ENCODE measurements at regions not wholly inside any gene's neighbourhood (a gene's known extent, or its start where the extent isn't known, plus 50 kb on each side); places are given as distances from the start of the nearest gene placed in this dataset.

GRCh38 chr21:16419188-16419921 lies 689.6 kb downstream of the USP25 start:
- peak; percentile 85 to 97 (median 92) for ATAC-seq
- WGBS, 2 donors = 9% methylated on average over 14 of the region's 14 CpGs
- intact Hi-C loops (cut with DNase I) = loop anchor here in 5 of 10 donors (1.0 to 5.0 kb wide), 6 partner anchors 38 to 687 kb away; no protein-coding TSS in a partner anchor
- Histone ChIP-seq H3K4me3 (peak overlapping the region; percentile 1 to 62 (median 52)), H3K4me1 (peaks cover 0 to 38% (median 12%) of the 10 kb centered on the region in 9 donors), H3K9me3 (no peaks in the 10 kb centered on the region), H3K27me3 (no peaks in the 10 kb centered on the region), H3K36me3 (no peaks in the 10 kb centered on the region), H3K27ac (peak overlapping the region; percentile 72 to 90 (median 86))
- TF ChIP-seq, protein P1, sequence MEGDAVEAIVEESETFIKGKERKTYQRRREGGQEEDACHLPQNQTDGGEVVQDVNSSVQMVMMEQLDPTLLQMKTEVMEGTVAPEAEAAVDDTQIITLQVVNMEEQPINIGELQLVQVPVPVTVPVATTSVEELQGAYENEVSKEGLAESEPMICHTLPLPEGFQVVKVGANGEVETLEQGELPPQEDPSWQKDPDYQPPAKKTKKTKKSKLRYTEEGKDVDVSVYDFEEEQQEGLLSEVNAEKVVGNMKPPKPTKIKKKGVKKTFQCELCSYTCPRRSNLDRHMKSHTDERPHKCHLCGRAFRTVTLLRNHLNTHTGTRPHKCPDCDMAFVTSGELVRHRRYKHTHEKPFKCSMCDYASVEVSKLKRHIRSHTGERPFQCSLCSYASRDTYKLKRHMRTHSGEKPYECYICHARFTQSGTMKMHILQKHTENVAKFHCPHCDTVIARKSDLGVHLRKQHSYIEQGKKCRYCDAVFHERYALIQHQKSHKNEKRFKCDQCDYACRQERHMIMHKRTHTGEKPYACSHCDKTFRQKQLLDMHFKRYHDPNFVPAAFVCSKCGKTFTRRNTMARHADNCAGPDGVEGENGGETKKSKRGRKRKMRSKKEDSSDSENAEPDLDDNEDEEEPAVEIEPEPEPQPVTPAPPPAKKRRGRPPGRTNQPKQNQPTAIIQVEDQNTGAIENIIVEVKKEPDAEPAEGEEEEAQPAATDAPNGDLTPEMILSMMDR (IDR thresholded peaks at IDR 0.05) = no peak
- DNase-seq = peak; percentile 66 to 90

- Histone ChIP-seq H3K4me1 (peaks cover 0 to 46% (median 17%) of the 10 kb centered on the region in 9 donors), H3K4me3 (peak overlapping the region; percentile 10 to 62 (median 52)), H3K36me3 (no peaks in the 10 kb centered on the region), H3K9me3 (no peaks in the 10 kb centered on the region), H3K27me3 (no peaks in the 10 kb centered on the region), H3K27ac (peak overlapping the region; percentile 72 to 90 (median 86))
- 1 to 9% methylated on average over 4 of the region's 4 CpGs for WGBS, 2 donors
- intact Hi-C loops (cut with DNase I) = loop anchor here in 5 of 10 donors (2.0 to 10.0 kb wide), 6 partner anchors 115 to 225 kb away; no protein-coding TSS in a partner anchor
- TF ChIP-seq, protein P1 (IDR thresholded peaks at IDR 0.05) = no peak
- DNase-seq (peak in 1 of 2 donors; percentile 64), ATAC-seq (peak in 7 of 8 donors; percentile 44 to 75 (median 61))
Measured at GRCh38 chr21:16420031-16420724, 690.4 kb downstream of the USP25 start.

GRCh38 chr21:16421007-16421406 lies 691.2 kb downstream of the USP25 start:
- no peaks in the 10 kb centered on the region for H3K27me3 ChIP-seq
- H3K4me3 ChIP-seq = peak overlapping the region in 9 of 10 donors; percentile 40 to 62 (median 54)
- H3K36me3 ChIP-seq = no peaks in the 10 kb centered on the region
- H3K27ac ChIP-seq = peak overlapping the region; percentile 72 to 90 (median 86)
- DNase-seq = no peak
- ATAC-seq = no peak
- TF ChIP-seq, protein P1 (IDR thresholded peaks at IDR 0.05) = no peak
- 28 to 35% methylated on average over 2 of the region's 2 CpGs for WGBS, 2 donors
- H3K9me3 ChIP-seq = no peaks in the 10 kb centered on the region
- peaks cover 0 to 54% (median 26%) of the 10 kb centered on the region in 9 donors for H3K4me1 ChIP-seq
- intact Hi-C loops (cut with DNase I) = loop anchor here in 5 of 10 donors (2.0 to 10.0 kb wide), 6 partner anchors 114 to 226 kb away; no protein-coding TSS in a partner anchor

DNA sequence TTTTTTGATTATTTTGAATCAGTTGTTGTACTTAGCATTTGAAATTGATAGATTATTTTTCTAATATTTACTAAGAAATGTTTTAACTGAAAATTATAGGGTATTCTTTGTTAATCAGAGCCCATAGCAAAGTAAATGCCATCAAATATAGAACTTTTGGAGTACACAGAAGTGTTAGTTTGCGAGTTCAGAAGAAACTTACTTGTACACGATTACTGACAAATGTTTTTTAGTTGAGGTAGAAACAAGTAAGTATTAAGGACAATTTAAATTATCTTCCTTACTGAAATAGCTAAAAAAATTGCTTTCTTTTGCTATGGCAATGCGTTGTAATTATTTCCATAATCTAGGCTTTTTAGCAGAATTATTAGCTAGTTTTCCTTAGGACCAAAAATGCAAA lies 692.2 kb downstream of the USP25 start:
- ATAC-seq (no peak), DNase-seq (no peak)
- H3K9me3 ChIP-seq = no peaks in the 10 kb centered on the region
- H3K36me3 ChIP-seq = no peaks in the 10 kb centered on the region
- peak overlapping the region; percentile 18 to 62 (median 52) for H3K4me3 ChIP-seq
- H3K4me1 ChIP-seq = peaks cover 0 to 61% (median 32%) of the 10 kb centered on the region in 9 donors
- no peaks in the 10 kb centered on the region for H3K27me3 ChIP-seq
- TF ChIP-seq, protein P1 (IDR thresholded peaks at IDR 0.05) = no peak
- intact Hi-C loops (cut with DNase I) = loop anchor here in 5 of 10 donors (2.0 to 10.0 kb wide), 6 partner anchors 113 to 227 kb away; no protein-coding TSS in a partner anchor
- WGBS, 2 donors = 40 to 45% methylated on average over 3 of the region's 3 CpGs
- peak overlapping the region; percentile 18 to 90 (median 86) for H3K27ac ChIP-seq
